ENCODE measurements at regions not wholly inside any gene's neighbourhood (a gene's known extent, or its start where the extent isn't known, plus 50 kb on each side); places are given as distances from the start of the nearest gene placed in this dataset.

GRCh38 chr20:63067721-63068560 lies 61.2 kb upstream of the BHLHE23 start:
- TF ChIP-seq NFYB (CRISPR knock-in tag; conservative IDR thresholded peaks at IDR 0.05; ENCODE audit: low read depth), result no peak
- TF ChIP-seq, protein P1, sequence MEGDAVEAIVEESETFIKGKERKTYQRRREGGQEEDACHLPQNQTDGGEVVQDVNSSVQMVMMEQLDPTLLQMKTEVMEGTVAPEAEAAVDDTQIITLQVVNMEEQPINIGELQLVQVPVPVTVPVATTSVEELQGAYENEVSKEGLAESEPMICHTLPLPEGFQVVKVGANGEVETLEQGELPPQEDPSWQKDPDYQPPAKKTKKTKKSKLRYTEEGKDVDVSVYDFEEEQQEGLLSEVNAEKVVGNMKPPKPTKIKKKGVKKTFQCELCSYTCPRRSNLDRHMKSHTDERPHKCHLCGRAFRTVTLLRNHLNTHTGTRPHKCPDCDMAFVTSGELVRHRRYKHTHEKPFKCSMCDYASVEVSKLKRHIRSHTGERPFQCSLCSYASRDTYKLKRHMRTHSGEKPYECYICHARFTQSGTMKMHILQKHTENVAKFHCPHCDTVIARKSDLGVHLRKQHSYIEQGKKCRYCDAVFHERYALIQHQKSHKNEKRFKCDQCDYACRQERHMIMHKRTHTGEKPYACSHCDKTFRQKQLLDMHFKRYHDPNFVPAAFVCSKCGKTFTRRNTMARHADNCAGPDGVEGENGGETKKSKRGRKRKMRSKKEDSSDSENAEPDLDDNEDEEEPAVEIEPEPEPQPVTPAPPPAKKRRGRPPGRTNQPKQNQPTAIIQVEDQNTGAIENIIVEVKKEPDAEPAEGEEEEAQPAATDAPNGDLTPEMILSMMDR (IDR thresholded peaks at IDR 0.05), result no peak
- no peak for TF ChIP-seq SP1 (CRISPR knock-in tag; conservative IDR thresholded peaks at IDR 0.05)
- TF ChIP-seq ARID4B (CRISPR knock-in tag; IDR thresholded peaks at IDR 0.05; ENCODE audit: borderline replicate concordance), result no peak
- no peak for TF ChIP-seq NR3C1 (CRISPR knock-in tag; conservative IDR thresholded peaks at IDR 0.05; ENCODE audit: low read depth)
- TF ChIP-seq NR1H2 (CRISPR knock-in tag; IDR thresholded peaks at IDR 0.05), result no peak
- no peak for TF ChIP-seq ATF1 (CRISPR knock-in tag; IDR thresholded peaks at IDR 0.05)
- TF ChIP-seq AFF4 (CRISPR knock-in tag; IDR thresholded peaks at IDR 0.05; ENCODE audit: borderline replicate concordance), result no peak
- TF ChIP-seq, protein P2, sequence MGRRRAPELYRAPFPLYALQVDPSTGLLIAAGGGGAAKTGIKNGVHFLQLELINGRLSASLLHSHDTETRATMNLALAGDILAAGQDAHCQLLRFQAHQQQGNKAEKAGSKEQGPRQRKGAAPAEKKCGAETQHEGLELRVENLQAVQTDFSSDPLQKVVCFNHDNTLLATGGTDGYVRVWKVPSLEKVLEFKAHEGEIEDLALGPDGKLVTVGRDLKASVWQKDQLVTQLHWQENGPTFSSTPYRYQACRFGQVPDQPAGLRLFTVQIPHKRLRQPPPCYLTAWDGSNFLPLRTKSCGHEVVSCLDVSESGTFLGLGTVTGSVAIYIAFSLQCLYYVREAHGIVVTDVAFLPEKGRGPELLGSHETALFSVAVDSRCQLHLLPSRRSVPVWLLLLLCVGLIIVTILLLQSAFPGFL (CRISPR knock-in tag; IDR thresholded peaks at IDR 0.05; ENCODE audit: borderline replicate concordance), result no peak
- TF ChIP-seq, protein P3, sequence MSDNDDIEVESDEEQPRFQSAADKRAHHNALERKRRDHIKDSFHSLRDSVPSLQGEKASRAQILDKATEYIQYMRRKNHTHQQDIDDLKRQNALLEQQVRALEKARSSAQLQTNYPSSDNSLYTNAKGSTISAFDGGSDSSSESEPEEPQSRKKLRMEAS (CRISPR knock-in tag; IDR thresholded peaks at IDR 0.05), result no peak
- no peak for TF ChIP-seq FOXP1 (CRISPR knock-in tag; IDR thresholded peaks at IDR 0.05; ENCODE audit: borderline replicate concordance)
- TF ChIP-seq, protein P4, sequence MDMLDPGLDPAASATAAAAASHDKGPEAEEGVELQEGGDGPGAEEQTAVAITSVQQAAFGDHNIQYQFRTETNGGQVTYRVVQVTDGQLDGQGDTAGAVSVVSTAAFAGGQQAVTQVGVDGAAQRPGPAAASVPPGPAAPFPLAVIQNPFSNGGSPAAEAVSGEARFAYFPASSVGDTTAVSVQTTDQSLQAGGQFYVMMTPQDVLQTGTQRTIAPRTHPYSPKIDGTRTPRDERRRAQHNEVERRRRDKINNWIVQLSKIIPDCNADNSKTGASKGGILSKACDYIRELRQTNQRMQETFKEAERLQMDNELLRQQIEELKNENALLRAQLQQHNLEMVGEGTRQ (CRISPR knock-in tag; IDR thresholded peaks at IDR 0.05), result no peak

Data from WTC11 (cell line).